Stimulated activated CD8-positive, alpha-beta memory T cell treated with anti-CD3 and anti-CD28 coated beads, Interleukin-7, amount 100 ng/mL, for 24 hours (primary cell): ENCODE measurements at regions not wholly inside any gene's neighbourhood (a gene's known extent, or its start where the extent isn't known, plus 50 kb on each side); places are given as distances from the start of the nearest gene placed in this dataset.
A peak's percentile ranks its signal among the peaks of the same experiment; 100 is the strongest.
"Not testable (repeated sequence)": the region's sequence is repeated elsewhere in the genome, so short reads cannot be mapped to it uniquely, and the experiment has no call there.

Experiments
- DNase-seq: peaks from one replicate; pipeline ENCODE4 v3.0.0-alpha.2; 2020; ENCODE audit warnings: low read depth

DNA sequence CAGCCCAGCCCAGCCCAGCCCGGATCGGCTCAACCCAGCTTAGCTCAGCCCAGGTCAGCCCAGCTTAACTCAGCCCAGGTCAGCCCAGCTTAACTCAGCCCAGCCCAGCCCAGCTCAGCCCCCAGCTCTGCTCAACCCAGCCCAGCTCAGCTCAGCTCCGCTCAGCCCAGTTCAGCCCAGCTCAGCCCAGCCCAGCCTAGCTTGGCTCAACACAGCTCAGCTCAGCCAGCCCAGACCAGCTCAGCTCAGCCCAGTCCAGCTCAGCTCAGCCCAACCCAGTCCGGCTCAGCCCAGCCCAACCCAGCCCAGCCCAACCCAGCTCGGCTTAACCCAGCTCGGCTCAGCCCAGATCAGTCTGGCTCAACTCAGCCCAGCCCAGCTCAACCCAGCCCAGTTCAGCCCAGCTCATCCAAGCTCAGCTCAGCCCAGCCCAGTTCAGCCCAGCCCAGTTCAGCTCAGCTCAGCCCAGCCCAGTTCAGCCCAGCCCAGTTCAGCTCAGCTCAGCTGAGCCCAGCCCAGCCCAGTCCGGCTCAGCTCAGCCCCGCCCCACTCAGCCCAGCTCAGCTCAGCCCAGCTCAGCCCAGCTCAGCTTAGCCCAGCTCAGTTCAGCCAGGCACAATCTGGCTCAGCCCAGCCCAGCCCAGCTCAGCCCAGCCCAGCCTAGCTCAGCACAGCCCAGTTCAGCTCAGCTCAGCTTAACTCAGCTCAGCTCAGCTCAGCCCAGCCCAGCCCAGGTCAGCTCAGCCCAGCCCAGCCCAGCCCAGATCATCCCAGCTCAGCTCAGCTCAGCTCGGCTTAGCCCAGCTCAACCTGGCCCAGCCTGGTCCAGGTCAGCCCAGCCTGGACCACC lies 331.7 kb downstream of the TMEM121 start:
- DNase-seq, result no peak

DNA sequence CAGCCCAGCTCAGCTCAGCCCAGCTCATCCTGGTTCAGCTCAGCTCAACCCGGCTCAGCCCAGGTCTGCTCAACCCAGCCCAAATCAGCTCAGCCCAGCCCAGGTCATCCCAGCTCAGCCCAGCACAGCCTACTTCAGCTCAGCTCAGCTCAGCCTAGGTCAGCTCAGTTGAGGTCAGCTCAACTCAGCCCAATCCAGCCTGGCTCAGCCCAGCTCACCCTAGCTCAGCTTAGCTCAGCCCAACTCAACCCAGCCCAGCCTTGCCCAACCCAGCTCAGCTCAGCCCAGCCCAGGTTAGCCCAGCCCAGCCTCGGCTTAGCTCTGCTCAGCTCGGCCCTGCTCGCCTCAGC lies 332.3 kb downstream of the TMEM121 start:
- no peak for DNase-seq

- DNase-seq, result not testable (repeated sequence)
These were observed 332.8 kb downstream of the TMEM121 start for GRCh38 chr14:105859073-105859716.

- no peak for DNase-seq
These were observed 333.6 kb downstream of the TMEM121 start for GRCh38 chr14:105859717-105860614.

- no peak for DNase-seq
These were observed 334.5 kb downstream of the TMEM121 start for GRCh38 chr14:105860615-105861580.

DNA sequence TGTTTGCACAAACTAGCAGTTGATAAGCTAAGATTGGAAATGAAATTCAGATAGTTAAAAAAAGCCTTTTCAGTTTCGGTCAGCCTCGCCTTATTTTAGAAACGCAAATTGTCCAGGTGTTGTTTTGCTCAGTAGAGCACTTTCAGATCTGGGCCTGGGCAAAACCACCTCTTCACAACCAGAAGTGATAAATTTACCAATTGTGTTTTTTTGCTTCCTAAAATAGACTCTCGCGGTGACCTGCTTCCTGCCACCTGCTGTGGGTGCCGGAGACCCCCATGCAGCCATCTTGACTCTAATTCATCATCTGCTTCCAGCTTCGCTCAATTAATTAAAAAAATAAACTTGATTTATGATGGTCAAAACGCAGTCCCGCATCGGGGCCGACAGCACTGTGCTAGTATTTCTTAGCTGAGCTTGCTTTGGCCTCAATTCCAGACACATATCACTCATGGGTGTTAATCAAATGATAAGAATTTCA lies 335.6 kb downstream of the TMEM121 start:
- DNase-seq, result peak; percentile 21

- no peak for DNase-seq
These were observed 336.3 kb downstream of the TMEM121 start for GRCh38 chr14:105862581-105863239.

GRCh38 chr14:105863296-105864108 lies 337.1 kb downstream of the TMEM121 start:
- DNase-seq, result no peak

DNA sequence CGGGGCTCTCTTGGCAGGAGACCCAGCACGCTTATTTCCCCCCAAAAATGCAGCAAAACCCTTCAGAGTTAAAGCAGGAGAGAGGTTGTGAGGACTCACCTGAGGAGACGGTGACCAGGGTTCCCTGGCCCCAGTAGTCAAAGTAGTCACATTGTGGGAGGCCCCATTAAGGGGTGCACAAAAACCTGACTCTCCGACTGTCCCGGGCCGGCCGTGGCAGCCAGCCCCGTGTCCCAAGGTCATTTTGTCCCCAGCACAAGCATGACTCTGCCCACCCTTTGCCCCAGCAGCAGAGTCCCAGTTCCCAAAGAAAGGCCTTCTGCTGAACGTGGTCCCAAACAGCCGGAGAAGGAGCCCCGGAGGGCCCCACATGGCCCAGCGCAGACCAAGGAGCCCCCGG lies 337.7 kb downstream of the TMEM121 start:
- DNase-seq, result no peak

GRCh38 chr14:105864651-105865265 lies 338.4 kb downstream of the TMEM121 start:
- no peak for DNase-seq

DNA sequence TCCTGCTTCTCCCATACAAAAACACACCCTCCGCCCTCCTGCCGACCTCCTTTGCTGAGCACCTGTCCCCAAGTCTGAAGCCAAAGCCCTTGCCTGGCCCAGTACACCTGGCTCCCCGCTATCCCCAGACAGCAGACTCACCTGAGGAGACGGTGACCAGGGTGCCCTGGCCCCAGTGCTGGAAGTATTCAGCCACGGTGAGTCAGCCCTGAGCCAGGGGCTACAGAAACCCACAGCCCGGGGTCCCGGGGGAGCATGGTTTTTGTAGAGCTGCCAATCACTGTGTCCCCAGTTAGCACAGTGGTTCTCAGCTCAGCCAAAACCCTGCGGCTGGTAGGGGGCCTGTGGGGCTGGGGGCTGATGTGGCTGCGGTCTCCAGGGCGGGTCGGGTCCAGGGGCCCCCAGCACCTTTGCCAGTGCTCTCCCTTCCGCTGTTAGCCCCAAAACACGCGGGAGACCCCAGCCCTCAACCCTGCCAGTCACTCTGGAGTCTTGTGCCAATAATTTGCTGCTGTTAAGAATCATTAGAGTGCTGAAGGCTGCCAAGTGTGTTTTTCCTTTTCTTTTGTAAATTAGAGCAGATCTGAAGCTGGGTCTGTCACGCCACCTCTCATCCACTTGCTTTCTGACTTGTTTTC lies 339.0 kb downstream of the TMEM121 start:
- no peak for DNase-seq

DNA sequence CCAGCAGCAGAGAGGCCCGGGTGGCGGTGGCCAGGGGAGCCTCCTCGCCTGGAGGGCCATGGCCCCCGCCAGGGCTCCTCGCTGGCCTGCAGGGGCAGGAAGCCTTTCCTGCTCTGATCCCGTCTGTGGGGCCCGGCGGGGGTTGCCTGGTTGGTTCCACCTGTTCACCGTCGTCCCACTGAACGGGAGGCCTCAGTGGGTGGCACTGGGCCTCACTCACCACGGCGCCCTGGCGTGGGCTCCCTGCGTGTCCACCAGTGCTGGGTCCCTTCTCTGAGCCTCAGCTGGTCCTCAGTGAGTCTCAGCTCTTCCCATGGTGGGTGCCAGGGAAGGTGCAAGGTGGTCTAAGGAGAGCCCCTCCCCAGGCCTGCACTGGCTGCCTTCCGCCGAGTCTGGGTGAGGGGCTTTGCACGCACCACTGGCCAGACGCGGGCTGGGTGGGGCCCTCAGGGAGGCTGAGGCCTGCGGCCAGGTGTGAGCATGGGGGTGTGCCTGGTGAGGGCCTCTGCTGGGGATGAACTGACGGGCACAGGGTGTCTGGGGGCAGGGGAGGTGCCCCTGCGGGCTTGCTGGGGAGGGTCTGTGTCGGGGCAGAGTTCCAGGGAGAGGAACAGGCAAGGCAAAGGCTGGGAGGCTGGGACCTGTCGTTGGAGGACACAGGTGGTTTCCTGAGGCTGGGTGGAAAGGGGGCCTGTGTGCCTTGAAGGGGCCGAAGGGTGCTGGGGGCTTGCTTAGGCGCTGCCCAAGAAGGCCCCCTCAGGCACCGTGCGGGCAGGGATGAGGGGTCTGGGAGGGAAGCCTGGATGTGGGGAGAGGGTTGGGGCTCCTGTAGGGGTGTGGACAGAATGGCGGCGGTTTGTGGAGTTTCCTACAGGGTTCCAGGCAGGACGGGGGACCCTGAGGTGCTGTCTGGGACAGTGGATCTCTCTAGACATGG lies 339.8 kb downstream of the TMEM121 start:
- DNase-seq, result no peak

- no peak for DNase-seq
These were observed 340.5 kb downstream of the TMEM121 start for GRCh38 chr14:105866841-105867321.

DNA sequence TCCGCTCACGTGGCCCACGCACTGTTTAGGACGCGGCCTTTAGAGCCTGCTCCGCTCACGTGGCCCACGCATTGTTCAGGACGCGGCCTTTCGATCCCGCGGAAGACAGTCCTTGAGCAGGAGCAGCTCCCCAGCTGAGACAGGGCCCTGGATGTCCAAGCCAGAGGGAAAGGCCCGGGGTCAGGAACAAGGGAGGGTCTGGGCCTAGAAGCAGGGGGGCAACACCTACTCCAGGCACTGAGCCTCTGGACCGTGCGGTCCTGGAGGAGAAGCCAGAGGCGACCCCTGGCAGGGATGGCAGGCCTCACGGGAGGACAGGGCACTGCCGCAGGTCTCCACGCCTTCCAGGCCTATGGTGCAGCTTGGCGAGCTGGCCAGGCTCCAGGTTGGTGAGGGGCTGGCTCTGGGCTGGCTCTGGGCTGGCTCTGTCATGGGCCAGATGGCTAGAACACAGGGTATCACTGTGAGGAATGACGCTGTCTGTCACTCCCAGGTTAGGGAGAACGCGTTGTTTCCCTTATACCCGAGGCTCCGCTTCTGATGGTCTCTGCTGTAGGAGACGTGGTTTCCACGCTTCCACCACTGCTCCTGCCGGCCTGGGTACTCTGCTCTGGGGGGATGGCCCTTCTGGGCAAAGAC lies 341.7 kb downstream of the TMEM121 start:
- DNase-seq, result no peak

- no peak for DNase-seq
These were observed 345.2 kb downstream of the TMEM121 start for GRCh38 chr14:105871590-105871989.

DNA sequence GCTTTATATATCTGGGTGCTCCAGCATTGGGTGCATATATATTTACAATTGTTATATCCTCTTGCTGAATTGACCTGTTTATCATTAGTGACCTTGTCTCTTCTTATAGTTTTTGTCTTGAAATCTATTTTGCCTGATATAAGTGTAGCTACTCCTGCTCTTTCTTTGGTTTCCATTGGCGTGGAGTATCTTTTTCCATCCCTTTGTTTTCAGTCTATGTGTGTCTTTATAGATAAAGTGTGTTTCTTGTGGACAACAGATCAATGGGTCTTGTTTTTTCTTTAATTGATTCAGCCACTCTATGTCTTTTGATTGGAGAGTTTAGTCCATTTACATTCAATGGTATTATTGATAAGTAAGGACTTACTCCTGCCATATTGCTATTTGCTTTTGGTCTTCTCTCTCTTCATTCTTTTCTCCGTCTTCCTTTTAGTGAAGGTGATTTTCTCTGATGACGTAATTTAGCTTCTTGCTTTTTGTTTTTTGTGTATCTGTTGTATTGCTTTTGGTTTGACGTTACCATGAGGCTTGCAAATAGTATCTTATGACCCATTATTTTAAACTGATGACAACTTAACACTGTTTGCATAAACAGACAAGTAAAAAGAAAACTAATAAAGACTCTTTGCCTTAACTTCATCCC lies 347.6 kb downstream of the TMEM121 start:
- no peak for DNase-seq

GRCh38 chr14:105876158-105876557 lies 349.8 kb downstream of the TMEM121 start:
- no peak for DNase-seq
